GM19463 (cell line): ENCODE measurements at regions not wholly inside any gene's neighbourhood (a gene's known extent, or its start where the extent isn't known, plus 50 kb on each side); places are given as distances from the start of the nearest gene placed in this dataset.

Experiments
- ATAC-seq: cut with Tn5 transposase; IDR thresholded peaks from one replicate; pipeline ENCODE4 v1.9.1; 2021; ENCODE audit warnings: mild to moderate bottlenecking, moderate library complexity; ENCODE audit not compliant: unreplicated experiment

GRCh38 chr4:22233230-22233629, 282.6 kb downstream of the ADGRA3 start:
- no peak for ATAC-seq

- ATAC-seq = no peak
Observed at GRCh38 chr4:22220965-22221364, 272.4 kb upstream of the KCNIP4 start.

DNA sequence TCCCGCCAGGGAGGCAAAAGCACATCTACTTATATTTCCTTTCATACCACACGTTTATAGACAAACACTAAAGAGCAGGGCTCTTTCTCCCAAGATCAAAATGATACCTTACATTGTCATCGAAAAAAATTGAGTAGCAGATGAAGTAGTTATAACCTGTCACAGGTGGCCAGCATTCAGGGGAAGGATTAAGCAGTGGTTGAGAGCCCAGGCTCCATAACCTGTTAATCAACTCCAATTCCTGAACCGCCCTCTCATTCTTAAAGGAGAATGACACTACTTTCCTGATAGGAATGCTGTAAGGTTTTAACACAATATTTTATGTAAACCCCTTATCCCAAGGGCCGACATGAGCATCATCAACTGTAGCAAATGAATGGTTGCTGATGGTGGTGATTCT, 268.9 kb upstream of the KCNIP4 start:
- no peak for ATAC-seq

GRCh38 chr4:22216278-22216677, 267.7 kb upstream of the KCNIP4 start:
- no peak for ATAC-seq

- no peak for ATAC-seq
Observed at GRCh38 chr4:22215084-22215483, 266.5 kb upstream of the KCNIP4 start.

GRCh38 chr4:22203711-22204011, 255.1 kb upstream of the KCNIP4 start:
- ATAC-seq = no peak

GRCh38 chr4:22202975-22203710, 254.6 kb upstream of the KCNIP4 start:
- ATAC-seq = no peak

DNA sequence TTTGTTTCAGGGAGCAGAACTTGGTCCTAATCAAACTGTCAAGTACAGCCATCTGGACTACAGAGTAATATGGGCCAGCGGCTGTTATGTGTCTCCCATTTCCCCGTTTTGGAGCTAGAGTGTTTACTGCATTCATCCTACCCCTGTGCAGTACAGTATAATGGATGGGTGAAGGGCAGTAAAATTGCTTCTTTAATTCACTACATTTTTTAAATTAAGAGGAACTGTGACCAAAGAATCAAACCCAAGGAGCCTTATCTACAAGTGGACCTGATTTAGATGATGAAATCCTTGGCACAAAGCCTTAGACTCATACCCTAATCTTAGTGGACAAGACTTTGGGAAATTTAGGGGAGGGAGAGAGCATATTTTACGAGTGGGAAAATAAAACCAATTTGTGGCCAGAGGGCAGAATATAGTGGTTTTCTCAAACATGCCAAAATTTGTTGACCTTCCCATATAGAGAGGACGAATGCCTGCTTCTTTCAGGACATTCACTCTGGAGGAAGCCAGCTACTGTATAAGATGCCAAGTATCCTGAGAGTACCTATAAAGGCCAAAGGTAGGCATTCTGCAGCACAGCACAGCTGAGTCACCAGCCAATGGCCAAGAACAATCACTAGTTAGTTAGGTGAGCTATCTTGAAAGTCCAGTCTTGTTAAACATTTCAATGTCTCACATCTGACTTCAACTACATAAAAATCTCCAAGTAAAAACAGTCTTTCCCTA, 253.8 kb upstream of the KCNIP4 start:
- ATAC-seq = no peak

- ATAC-seq = no peak
Observed at GRCh38 chr4:22201256-22201655, 252.7 kb upstream of the KCNIP4 start.

GRCh38 chr4:22196551-22196950, 248.0 kb upstream of the KCNIP4 start:
- ATAC-seq = no peak

DNA sequence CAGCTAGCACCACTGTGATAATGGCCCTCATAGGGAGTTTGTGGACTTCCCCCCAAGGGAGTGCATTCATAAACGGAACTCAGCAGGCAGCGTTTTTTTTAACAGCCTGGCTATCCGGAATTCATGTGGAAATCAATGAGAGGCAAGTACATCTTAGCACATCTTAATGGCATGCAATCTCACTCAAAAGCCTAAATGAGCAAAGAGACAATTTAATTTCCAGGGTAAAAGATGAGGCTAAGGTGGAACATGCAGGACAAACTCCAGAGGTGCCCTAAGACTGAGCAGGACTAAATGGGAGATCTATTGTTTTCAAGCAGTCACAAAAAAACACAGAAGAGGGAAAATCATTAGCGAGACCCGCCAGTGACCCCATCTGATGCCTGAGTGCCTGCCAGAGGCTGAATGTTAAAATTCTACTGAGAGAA, 243.5 kb upstream of the KCNIP4 start:
- ATAC-seq = no peak

- no peak for ATAC-seq
Observed at GRCh38 chr4:22191565-22191964, 243.0 kb upstream of the KCNIP4 start.

DNA sequence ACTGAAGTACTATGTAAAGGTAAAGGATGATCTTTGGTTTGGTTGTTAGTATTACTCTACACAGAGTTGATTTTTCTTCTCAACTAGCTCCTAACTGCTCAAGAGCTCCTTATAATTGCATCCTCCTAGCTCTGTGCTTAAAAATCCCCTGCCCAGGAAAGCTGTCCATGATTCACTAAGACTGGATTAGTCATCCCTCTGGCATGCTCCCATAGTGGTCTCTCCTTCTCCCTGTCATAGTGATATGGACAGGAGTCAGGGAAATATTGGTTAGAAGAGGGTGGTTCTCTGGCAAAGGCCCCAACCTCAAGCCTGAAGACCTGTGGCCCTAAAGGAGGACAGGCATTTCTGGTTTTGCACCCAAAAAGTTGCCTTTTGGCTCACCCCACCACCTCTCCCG, 242.3 kb upstream of the KCNIP4 start:
- ATAC-seq = no peak

DNA sequence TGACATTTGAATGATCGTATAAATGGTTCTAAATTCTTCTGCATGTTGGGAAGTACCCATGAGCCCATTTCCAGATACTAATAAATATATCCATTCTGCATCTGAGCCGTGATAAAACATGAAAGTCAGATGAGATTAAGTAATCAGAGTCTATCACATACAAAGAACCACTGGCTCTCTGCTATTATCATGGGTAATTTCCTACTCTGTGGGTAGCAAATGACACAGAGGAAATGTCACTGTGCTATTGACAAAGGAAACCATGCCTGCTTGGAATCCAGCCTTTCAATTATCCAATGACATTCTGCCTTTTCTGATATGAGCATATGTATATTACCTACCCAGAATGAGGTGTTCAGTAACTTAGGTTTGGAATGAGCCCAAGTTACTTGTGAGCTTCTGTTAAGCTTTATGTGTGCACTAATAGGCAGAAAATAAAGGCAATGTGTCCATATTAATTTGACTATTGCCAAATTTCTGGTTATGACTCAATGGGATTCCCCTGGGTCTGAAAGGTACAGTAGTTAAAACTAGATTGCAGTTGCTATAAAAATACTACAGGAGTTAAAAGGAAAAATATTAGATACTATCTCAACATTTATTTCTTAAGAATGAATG, 238.7 kb upstream of the KCNIP4 start:
- ATAC-seq = no peak

GRCh38 chr4:22181736-22182135, 233.2 kb upstream of the KCNIP4 start:
- ATAC-seq = no peak

GRCh38 chr4:22179124-22179874, 230.7 kb upstream of the KCNIP4 start:
- no peak for ATAC-seq

DNA sequence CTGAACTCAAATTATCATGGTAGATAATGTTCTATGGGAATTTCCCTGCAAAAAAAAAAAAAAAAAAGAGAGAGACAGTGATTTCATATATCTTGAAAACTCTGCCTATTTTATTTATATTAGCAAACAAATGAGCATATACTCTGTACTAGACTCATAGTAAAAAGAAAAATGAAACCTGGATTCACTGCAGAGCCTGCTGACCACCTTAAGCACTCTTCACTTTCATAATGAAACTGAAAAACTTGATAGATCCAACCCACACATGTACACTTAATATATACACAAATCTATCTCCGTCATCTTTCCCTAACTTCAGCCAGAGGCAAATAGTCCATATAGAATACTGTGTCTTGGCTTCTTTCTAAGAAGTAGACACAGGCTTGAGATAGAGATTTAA, 226.1 kb upstream of the KCNIP4 start:
- peak; percentile 87 for ATAC-seq

DNA sequence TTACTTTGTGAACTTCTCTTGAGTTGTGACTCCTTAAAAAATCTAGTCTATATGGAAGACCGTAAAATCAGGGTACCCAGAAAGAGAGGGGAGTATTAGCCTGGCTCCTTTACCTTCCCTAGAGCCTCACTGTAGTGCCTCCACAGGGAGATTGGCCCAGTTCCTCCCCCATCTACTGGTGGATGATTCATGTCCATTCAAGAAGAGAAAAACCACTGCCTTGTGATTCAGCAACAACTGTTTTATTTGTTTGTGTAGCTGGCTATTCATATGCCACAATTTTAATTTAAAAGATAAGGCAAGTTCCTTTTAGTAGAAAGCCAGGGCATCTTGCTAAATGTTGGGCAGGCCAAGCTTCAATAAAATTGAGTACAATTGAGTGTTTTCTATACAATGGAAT, 221.8 kb upstream of the KCNIP4 start:
- ATAC-seq = no peak

GRCh38 chr4:22167201-22167600, 218.6 kb upstream of the KCNIP4 start:
- no peak for ATAC-seq

GRCh38 chr4:22162454-22162853, 213.9 kb upstream of the KCNIP4 start:
- no peak for ATAC-seq

GRCh38 chr4:22130741-22131140, 182.2 kb upstream of the KCNIP4 start:
- no peak for ATAC-seq
